Right atrium auricular region (tissue), 2 donors: ENCODE measurements at regions not wholly inside any gene's neighbourhood (a gene's known extent, or its start where the extent isn't known, plus 50 kb on each side); places are given as distances from the start of the nearest gene placed in this dataset.
A peak's percentile ranks its signal among the peaks of the same experiment; 100 is the strongest.

Source experiments
- DNase-seq: peaks from one replicate; pipeline ENCODE4 v3.0.0-alpha.2; 2019; ENCODE audit warnings: low spot score
- H3K27ac ChIP-seq, 2 donors: fragments of 200-600 bp; sonication (generic); 1 replicate in 1 of 2; 2 replicates in 1 of 2; pipeline ENCODE4 v1.5.1; 2016 to 2019
- H3K27me3 ChIP-seq, 2 donors: fragments of 200-600 bp; sonication (generic); one replicate each; pipeline versions ENCODE4 v1.5.1 to v1.6.0; 2017 to 2019
- H3K36me3 ChIP-seq: fragments of 200-600 bp; sonication (generic); one replicate; pipeline ENCODE4 v1.5.1; 2016
- H3K4me1 ChIP-seq, 2 donors: fragments of 200-600 bp; sonication (generic); one replicate each; pipeline versions ENCODE4 v1.5.1 to v1.6.0; 2017 to 2019
- H3K4me3 ChIP-seq, 2 donors: fragments of 200-600 bp; sonication (generic); 1 replicate in 1 of 2; 2 replicates in 1 of 2; pipeline ENCODE4 v1.5.1; 2017 to 2019; ENCODE audit warnings: mild to moderate bottlenecking in 1 of 2, moderate library complexity in 1 of 2
- H3K9me3 ChIP-seq, 2 donors: fragments of 200-600 bp; sonication (generic); one replicate each; pipeline ENCODE4 v1.5.1; 2019
- TF ChIP-seq, protein P1 (sequence below), 2 donors: fragments of 200-600 bp; sonication (generic); IDR thresholded peaks; one replicate each; pipeline ENCODE4 v1.5.1; 2019; ENCODE audit warnings: antibody characterized with exemption in 2 of 2

DNA sequence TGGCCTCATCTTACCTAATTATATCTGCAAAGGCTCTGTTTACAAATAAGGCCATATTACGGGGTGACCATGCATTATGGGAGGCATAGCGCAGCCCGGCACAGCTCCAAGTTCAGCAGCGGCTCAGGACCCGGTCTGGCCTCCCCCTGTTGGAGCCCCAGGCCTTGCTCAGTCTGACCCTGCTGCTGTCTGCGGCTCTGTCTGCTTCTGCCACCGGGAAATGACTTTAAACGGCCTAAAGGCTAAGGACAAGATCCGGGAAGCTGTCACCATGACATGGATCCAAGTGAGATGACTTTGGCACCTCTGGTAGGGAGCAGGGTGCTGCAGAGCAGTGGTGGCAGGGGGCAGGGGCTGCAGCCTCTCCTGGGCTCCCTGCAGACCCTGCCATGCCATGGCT is 140.6 kb upstream of the GSE1 start:
- no peaks in the 10 kb centered on the region for H3K9me3 ChIP-seq
- no peaks in the 10 kb centered on the region for H3K36me3 ChIP-seq
- H3K4me3 ChIP-seq: no peak overlapping the region
- H3K27me3 ChIP-seq: no peaks in the 10 kb centered on the region
- H3K27ac ChIP-seq: peak overlapping the region in 1 of 2 donors; percentile 72
- H3K4me1 ChIP-seq: peaks cover 0 to 58% of the 10 kb centered on the region in 2 donors
- TF ChIP-seq, protein P1, sequence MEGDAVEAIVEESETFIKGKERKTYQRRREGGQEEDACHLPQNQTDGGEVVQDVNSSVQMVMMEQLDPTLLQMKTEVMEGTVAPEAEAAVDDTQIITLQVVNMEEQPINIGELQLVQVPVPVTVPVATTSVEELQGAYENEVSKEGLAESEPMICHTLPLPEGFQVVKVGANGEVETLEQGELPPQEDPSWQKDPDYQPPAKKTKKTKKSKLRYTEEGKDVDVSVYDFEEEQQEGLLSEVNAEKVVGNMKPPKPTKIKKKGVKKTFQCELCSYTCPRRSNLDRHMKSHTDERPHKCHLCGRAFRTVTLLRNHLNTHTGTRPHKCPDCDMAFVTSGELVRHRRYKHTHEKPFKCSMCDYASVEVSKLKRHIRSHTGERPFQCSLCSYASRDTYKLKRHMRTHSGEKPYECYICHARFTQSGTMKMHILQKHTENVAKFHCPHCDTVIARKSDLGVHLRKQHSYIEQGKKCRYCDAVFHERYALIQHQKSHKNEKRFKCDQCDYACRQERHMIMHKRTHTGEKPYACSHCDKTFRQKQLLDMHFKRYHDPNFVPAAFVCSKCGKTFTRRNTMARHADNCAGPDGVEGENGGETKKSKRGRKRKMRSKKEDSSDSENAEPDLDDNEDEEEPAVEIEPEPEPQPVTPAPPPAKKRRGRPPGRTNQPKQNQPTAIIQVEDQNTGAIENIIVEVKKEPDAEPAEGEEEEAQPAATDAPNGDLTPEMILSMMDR (IDR thresholded peaks at IDR 0.05): no peak
- no peak for DNase-seq

DNA sequence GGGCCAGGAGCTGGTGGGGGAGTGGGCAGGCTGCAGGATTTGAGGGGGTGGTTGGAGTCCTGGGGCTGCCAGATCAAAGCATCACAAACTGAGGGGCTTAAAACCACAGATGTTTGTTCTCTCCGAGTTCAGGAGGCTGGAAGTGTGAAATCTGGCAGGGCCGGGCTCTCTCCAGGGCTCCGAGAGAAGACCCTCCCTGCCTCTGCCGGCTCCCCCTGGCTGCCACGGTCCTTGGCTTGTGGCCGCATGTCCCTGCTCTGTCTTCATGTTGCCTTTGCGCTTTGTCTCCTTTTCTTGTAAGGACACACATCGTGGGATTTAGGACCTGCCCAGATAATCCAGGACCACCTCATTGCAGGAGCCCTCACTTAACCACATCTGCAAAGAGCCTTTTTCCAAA is 139.8 kb upstream of the GSE1 start:
- no peaks in the 10 kb centered on the region for H3K27me3 ChIP-seq
- H3K9me3 ChIP-seq: no peaks in the 10 kb centered on the region
- no peaks in the 10 kb centered on the region for H3K36me3 ChIP-seq
- H3K4me3 ChIP-seq: no peak overlapping the region
- DNase-seq: no peak
- TF ChIP-seq, protein P1 (IDR thresholded peaks at IDR 0.05): no peak
- H3K27ac ChIP-seq: peak overlapping the region; percentile 64 to 72
- peaks cover 0 to 58% of the 10 kb centered on the region in 2 donors for H3K4me1 ChIP-seq

GRCh38 chr16:85473909-85474620 is 139.1 kb upstream of the GSE1 start:
- H3K36me3 ChIP-seq: no peaks in the 10 kb centered on the region
- H3K4me1 ChIP-seq: peaks cover 0 to 58% of the 10 kb centered on the region in 2 donors
- no peak for DNase-seq
- no peak overlapping the region for H3K4me3 ChIP-seq
- peak overlapping the region; percentile 64 to 72 for H3K27ac ChIP-seq
- no peaks in the 10 kb centered on the region for H3K9me3 ChIP-seq
- TF ChIP-seq, protein P1 (IDR thresholded peaks at IDR 0.05): peak in 1 of 2 donors; percentile 32
- H3K27me3 ChIP-seq: no peaks in the 10 kb centered on the region

- Histone ChIP-seq H3K4me1 (peaks cover 0 to 57% of the 10 kb centered on the region in 2 donors), H3K27ac (peak overlapping the region; percentile 64 to 72), H3K27me3 (no peaks in the 10 kb centered on the region), H3K4me3 (no peak overlapping the region), H3K36me3 (no peaks in the 10 kb centered on the region), H3K9me3 (no peaks in the 10 kb centered on the region)
- no peak for DNase-seq
- TF ChIP-seq, protein P1 (IDR thresholded peaks at IDR 0.05): no peak
These were observed 138.4 kb upstream of the GSE1 start for GRCh38 chr16:85474621-85475217.

DNA sequence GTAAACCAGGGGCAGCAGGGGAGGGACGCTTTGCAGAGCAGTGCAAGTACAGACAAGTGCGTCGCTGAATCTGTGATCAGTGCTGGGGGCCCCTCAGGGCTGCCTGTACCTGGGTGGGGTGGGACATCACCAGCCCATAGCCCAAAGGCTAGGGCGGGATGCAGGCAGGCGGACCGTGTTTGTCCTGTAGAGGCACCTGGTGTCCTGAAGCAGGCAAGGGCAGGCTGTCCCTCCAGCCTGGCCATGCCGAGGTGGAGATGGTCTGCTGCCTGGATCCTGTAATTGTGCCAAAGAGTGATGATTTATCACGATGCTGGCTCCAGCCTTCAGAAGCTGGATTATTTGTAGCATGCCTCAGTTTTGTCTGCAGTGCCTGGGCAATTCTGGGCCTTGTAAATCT is 137.9 kb upstream of the GSE1 start:
- H3K27me3 ChIP-seq: no peaks in the 10 kb centered on the region
- H3K4me1 ChIP-seq: peaks cover 0 to 52% of the 10 kb centered on the region in 2 donors
- H3K4me3 ChIP-seq: no peak overlapping the region
- no peaks in the 10 kb centered on the region for H3K36me3 ChIP-seq
- DNase-seq: no peak
- H3K9me3 ChIP-seq: no peaks in the 10 kb centered on the region
- peak overlapping the region; percentile 64 to 72 for H3K27ac ChIP-seq
- TF ChIP-seq, protein P1 (IDR thresholded peaks at IDR 0.05): peak in 1 of 2 donors; percentile 10
